CD4-positive, alpha-beta T cell (primary cell): ENCODE measurements at regions not wholly inside any gene's neighbourhood (a gene's known extent, or its start where the extent isn't known, plus 50 kb on each side); places are given as distances from the start of the nearest gene placed in this dataset.

Experiments used
- ATAC-seq: fragments of 200-7000 bp; cut with Tn5 transposase; one replicate; pipeline ENCODE4 v1.10.0; 2022; ENCODE audit warnings: mild to moderate bottlenecking; ENCODE audit not compliant: poor library complexity
- CTCF ChIA-PET: fragments of 350-600 bp; sonication (Branson Sonifier 250); formaldehyde crosslinking; loops from one replicate; lab custom pipeline; 2021; ENCODE audit warnings: antibody characterized with exemption, inconsistent platforms; lab: Charles Lee
- POLR2A ChIA-PET: fragments of 350-600 bp; sonication (Branson Sonifier 250); formaldehyde crosslinking; loops from one replicate; lab custom pipeline; 2021; ENCODE audit warnings: antibody characterized with exemption, inconsistent platforms; lab: Charles Lee
- DNase-seq, 14 experiments: peaks; one replicate each; pipeline ENCODE4 v3.0.0-alpha.2; 2013 to 2020; ENCODE audit warnings: mixed read lengths in 2 of 14
- H3K27ac ChIP-seq, 2 donors: one replicate each; pipeline versions ENCODE4 v1.5.1 to v1.7.0; 2013; ENCODE audit warnings: low read length in 2 of 2, low read depth in 1 of 2, mild to moderate bottlenecking in 1 of 2
- H3K27me3 ChIP-seq, 2 experiments: 1 replicate in 1 of 2; 2 replicates in 1 of 2; pipeline versions ENCODE4 v1.6.1 to v1.7.0; 2013; ENCODE audit warnings: low read length in 2 of 2, control low read depth in 1 of 2, mild to moderate bottlenecking in 1 of 2, moderate library complexity in 1 of 2; ENCODE audit not compliant: insufficient read depth in 2 of 2, control insufficient read depth in 1 of 2
- H3K36me3 ChIP-seq: one replicate; pipeline ENCODE4 v1.6.1; 2013; ENCODE audit warnings: low read length, control low read depth; ENCODE audit not compliant: insufficient read depth
- H3K4me1 ChIP-seq: one replicate; pipeline ENCODE4 v1.6.1; 2013; ENCODE audit warnings: low read length, control low read depth; ENCODE audit not compliant: insufficient read depth
- H3K4me3 ChIP-seq: one replicate; pipeline ENCODE4 v1.5.1; 2013; ENCODE audit warnings: mild to moderate bottlenecking, low read length, moderate library complexity
- H3K9me3 ChIP-seq, 2 experiments: 1 replicate in 1 of 2; 2 replicates in 1 of 2; pipeline versions ENCODE4 v1.6.1 to v1.7.0; 2013; ENCODE audit warnings: low read length in 2 of 2, mild to moderate bottlenecking in 2 of 2, control low read depth in 1 of 2, moderate library complexity in 1 of 2; ENCODE audit not compliant: control insufficient read depth in 1 of 2, insufficient read depth in 1 of 2
- H3K27ac Mint-ChIP-seq: one replicate; pipeline ENCODE4 v1.8.0; 2020; ENCODE audit warnings: mixed read lengths
- H3K27me3 Mint-ChIP-seq: one replicate; pipeline ENCODE4 v1.8.0; 2021; ENCODE audit warnings: mixed read lengths
- H3K36me3 Mint-ChIP-seq: one replicate; pipeline ENCODE4 v1.8.0; 2021; ENCODE audit warnings: low read depth, mixed read lengths
- H3K4me1 Mint-ChIP-seq: one replicate; pipeline ENCODE4 v1.8.0; 2021; ENCODE audit warnings: low read depth, mixed read lengths
- H3K4me3 Mint-ChIP-seq: one replicate; pipeline ENCODE4 v1.8.0; 2020; ENCODE audit warnings: mild to moderate bottlenecking, mixed read lengths
- H3K9me3 Mint-ChIP-seq: one replicate; pipeline ENCODE4 v1.8.0; 2020; ENCODE audit warnings: mixed read lengths
- intact Hi-C, 2 experiments: fragments of 100-400 bp; cut with DNase I in 1 of 2; cut with micrococcal nuclease in 1 of 2; formaldehyde crosslinking; loops; one replicate each; pipeline versions ENCODE4 v1.15.1 to v1.9.0; 2023 to 2025; cut with DNase I, micrococcal nuclease
- TF ChIP-seq, protein P1 (sequence below): fragments of 200-600 bp; IDR thresholded peaks from one replicate; pipeline ENCODE4 v1.8.0; 2022; ENCODE audit warnings: antibody characterized with exemption, mild to moderate bottlenecking

GRCh38 chr6:27812805-27813492 is 99.2 kb downstream of the OR2B2 start:
- no peak for ATAC-seq
- CTCF ChIA-PET, result interaction anchor here (0.8 to 2.2 kb wide), 7 partner anchors 9 to 1624 kb away, joined by 3 to 7 read pairs (median 4); a partner anchor contains a TSS
- DNase-seq, result no peak
- TF ChIP-seq, protein P1, sequence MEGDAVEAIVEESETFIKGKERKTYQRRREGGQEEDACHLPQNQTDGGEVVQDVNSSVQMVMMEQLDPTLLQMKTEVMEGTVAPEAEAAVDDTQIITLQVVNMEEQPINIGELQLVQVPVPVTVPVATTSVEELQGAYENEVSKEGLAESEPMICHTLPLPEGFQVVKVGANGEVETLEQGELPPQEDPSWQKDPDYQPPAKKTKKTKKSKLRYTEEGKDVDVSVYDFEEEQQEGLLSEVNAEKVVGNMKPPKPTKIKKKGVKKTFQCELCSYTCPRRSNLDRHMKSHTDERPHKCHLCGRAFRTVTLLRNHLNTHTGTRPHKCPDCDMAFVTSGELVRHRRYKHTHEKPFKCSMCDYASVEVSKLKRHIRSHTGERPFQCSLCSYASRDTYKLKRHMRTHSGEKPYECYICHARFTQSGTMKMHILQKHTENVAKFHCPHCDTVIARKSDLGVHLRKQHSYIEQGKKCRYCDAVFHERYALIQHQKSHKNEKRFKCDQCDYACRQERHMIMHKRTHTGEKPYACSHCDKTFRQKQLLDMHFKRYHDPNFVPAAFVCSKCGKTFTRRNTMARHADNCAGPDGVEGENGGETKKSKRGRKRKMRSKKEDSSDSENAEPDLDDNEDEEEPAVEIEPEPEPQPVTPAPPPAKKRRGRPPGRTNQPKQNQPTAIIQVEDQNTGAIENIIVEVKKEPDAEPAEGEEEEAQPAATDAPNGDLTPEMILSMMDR, result no peak
- Mint-ChIP-seq H3K27ac (peak overlapping the region; percentile 91), H3K36me3 (peaks cover 21% of the 10 kb centered on the region), H3K9me3 (no peaks in the 10 kb centered on the region), H3K4me1 (peaks cover 54% of the 10 kb centered on the region), H3K27me3 (no peaks in the 10 kb centered on the region), H3K4me3 (peak overlapping the region; percentile 38)
- POLR2A ChIA-PET, result interaction anchor here (1.1 to 10.4 kb wide), 9 partner anchors 11 to 1689 kb away, joined by 3 to 915 read pairs (median 12); a partner anchor contains a TSS
- H3K4me1 ChIP-seq, result peaks cover 35% of the 10 kb centered on the region
- H3K9me3 ChIP-seq, result no peaks in the 10 kb centered on the region
- no peak overlapping the region for H3K27ac ChIP-seq
- H3K4me3 ChIP-seq, result no peak overlapping the region
- intact Hi-C loops, result loop anchor here in 1 of 2 experiments (5.0 to 10.0 kb wide), 3 partner anchors 59 to 1786 kb away; a partner anchor contains a TSS
- H3K27me3 ChIP-seq, result no peaks in the 10 kb centered on the region
- H3K36me3 ChIP-seq, result no peaks in the 10 kb centered on the region

- ATAC-seq (no peak), DNase-seq (no peak)
- no peak overlapping the region for H3K27ac Mint-ChIP-seq
- Histone ChIP-seq H3K9me3 (no peaks in the 10 kb centered on the region), H3K27me3 (no peaks in the 10 kb centered on the region), H3K27ac (no peak overlapping the region), H3K36me3 (no peaks in the 10 kb centered on the region), H3K4me1 (peaks cover 38% of the 10 kb centered on the region), H3K4me3 (no peak overlapping the region)
- ChIA-PET POLR2A (interaction anchor here (1.1 to 10.4 kb wide), 13 partner anchors 9 to 1688 kb away, joined by 3 to 915 read pairs (median 77); a partner anchor contains a TSS), CTCF (interaction anchor here (0.6 to 5.1 kb wide), 9 partner anchors 10 to 1623 kb away, joined by 3 to 38 read pairs (median 3); a partner anchor contains a TSS)
- intact Hi-C loops, result loop anchor here in 1 of 2 experiments (5.0 to 10.0 kb wide), 3 partner anchors 60 to 1785 kb away; a partner anchor contains a TSS
- peaks cover 29% of the 10 kb centered on the region for H3K36me3 Mint-ChIP-seq
- peaks cover 61% of the 10 kb centered on the region for H3K4me1 Mint-ChIP-seq
- H3K9me3 Mint-ChIP-seq, result no peaks in the 10 kb centered on the region
- H3K27me3 Mint-ChIP-seq, result no peaks in the 10 kb centered on the region
- TF ChIP-seq, protein P1, result no peak
- no peak overlapping the region for H3K4me3 Mint-ChIP-seq
These were observed 100.0 kb downstream of the OR2B2 start for GRCh38 chr6:27812078-27812804.

DNA sequence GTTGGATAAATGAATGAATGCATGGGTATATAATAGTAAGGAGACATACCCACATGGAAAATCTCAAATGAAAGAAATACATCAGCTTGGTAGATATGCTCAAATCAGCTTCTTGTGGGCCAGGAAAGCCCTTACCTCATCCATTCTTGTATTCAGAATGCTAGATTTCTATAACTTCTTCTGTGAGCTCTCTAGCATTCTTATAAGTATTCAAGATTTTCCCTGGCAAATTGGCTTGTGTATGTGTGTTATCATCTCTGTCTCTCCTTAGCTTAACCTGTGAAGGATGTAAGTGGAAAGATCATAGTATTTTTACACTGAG is 100.8 kb downstream of the OR2B2 start:
- no peaks in the 10 kb centered on the region for H3K27me3 ChIP-seq
- peak overlapping the region; percentile 95 for H3K4me3 Mint-ChIP-seq
- ChIA-PET POLR2A (interaction anchor here (0.8 to 10.4 kb wide), 23 partner anchors 10 to 1790 kb away, joined by 3 to 915 read pairs (median 37); a partner anchor contains a TSS), CTCF (interaction anchor here (0.6 to 5.1 kb wide), 7 partner anchors 11 to 81 kb away, joined by 3 to 38 read pairs (median 3); a partner anchor contains a TSS)
- peaks cover 46% of the 10 kb centered on the region for H3K4me1 ChIP-seq
- no peak for ATAC-seq
- H3K27ac ChIP-seq, result peak overlapping the region in 1 of 2 donors; percentile 69
- H3K9me3 ChIP-seq, result no peaks in the 10 kb centered on the region
- no peak for DNase-seq
- no peaks in the 10 kb centered on the region for H3K36me3 ChIP-seq
- peaks cover 32% of the 10 kb centered on the region for H3K36me3 Mint-ChIP-seq
- TF ChIP-seq, protein P1, result no peak
- H3K27me3 Mint-ChIP-seq, result no peaks in the 10 kb centered on the region
- intact Hi-C loops, result loop anchor here (2.0 to 10.0 kb wide), 5 partner anchors 13 to 1784 kb away; a partner anchor contains a TSS
- H3K9me3 Mint-ChIP-seq, result no peaks in the 10 kb centered on the region
- peak overlapping the region; percentile 96 for H3K27ac Mint-ChIP-seq
- no peak overlapping the region for H3K4me3 ChIP-seq
- peaks cover 69% of the 10 kb centered on the region for H3K4me1 Mint-ChIP-seq
